Neutrophil (primary cell): ENCODE measurements at regions not wholly inside any gene's neighbourhood (a gene's known extent, or its start where the extent isn't known, plus 50 kb on each side); places are given as distances from the start of the nearest gene placed in this dataset.

Experiments used
- H3K27ac ChIP-seq: fragments of 200-600 bp; sonication (generic); 2 replicates; pipeline ENCODE4 v1.5.1; 2016; ENCODE audit warnings: mild to moderate bottlenecking, moderate library complexity
- H3K27me3 ChIP-seq: fragments of 200-600 bp; sonication (generic); 2 replicates; pipeline ENCODE4 v1.6.0; 2016; ENCODE audit warnings: mild to moderate bottlenecking
- H3K36me3 ChIP-seq: fragments of 200-600 bp; sonication (generic); 2 replicates; pipeline ENCODE4 v1.5.1; 2017
- H3K4me1 ChIP-seq, 2 experiments: fragments of 200-600 bp in 1 of 2; sonication (generic) in 1 of 2; 1 replicate in 1 of 2; 2 replicates in 1 of 2; pipeline versions ENCODE4 v1.5.1 to v1.6.1; 2013 to 2016; ENCODE audit warnings: low read depth in 1 of 2, low read length in 1 of 2, mild to moderate bottlenecking in 1 of 2, moderate library complexity in 1 of 2; ENCODE audit not compliant: control insufficient read depth in 1 of 2, insufficient read depth in 1 of 2
- H3K4me3 ChIP-seq, 2 experiments: fragments of 200-600 bp in 1 of 2; sonication (generic) in 1 of 2; 1 replicate in 1 of 2; 2 replicates in 1 of 2; pipeline ENCODE4 v1.5.1; 2013 to 2016; ENCODE audit warnings: low read depth in 1 of 2, low read length in 1 of 2, mild to moderate bottlenecking in 1 of 2, moderate library complexity in 1 of 2
- H3K9me3 ChIP-seq: fragments of 200-600 bp; sonication (generic); 2 replicates; pipeline ENCODE4 v1.5.1; 2016
- TF ChIP-seq, protein P1 (sequence below): fragments of 200-600 bp; sonication (generic); IDR thresholded peaks from 2 replicates; pipeline ENCODE4 v1.5.1; 2016; ENCODE audit warnings: antibody characterized with exemption

- TF ChIP-seq, protein P1, sequence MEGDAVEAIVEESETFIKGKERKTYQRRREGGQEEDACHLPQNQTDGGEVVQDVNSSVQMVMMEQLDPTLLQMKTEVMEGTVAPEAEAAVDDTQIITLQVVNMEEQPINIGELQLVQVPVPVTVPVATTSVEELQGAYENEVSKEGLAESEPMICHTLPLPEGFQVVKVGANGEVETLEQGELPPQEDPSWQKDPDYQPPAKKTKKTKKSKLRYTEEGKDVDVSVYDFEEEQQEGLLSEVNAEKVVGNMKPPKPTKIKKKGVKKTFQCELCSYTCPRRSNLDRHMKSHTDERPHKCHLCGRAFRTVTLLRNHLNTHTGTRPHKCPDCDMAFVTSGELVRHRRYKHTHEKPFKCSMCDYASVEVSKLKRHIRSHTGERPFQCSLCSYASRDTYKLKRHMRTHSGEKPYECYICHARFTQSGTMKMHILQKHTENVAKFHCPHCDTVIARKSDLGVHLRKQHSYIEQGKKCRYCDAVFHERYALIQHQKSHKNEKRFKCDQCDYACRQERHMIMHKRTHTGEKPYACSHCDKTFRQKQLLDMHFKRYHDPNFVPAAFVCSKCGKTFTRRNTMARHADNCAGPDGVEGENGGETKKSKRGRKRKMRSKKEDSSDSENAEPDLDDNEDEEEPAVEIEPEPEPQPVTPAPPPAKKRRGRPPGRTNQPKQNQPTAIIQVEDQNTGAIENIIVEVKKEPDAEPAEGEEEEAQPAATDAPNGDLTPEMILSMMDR = no peak
- Histone ChIP-seq H3K27ac (no peak overlapping the region), H3K9me3 (no peaks in the 10 kb centered on the region), H3K4me3 (no peak overlapping the region), H3K4me1 (no peaks in the 10 kb centered on the region), H3K27me3 (peaks cover 24% of the 10 kb centered on the region), H3K36me3 (no peaks in the 10 kb centered on the region)
Observed at GRCh38 chr1:55506740-55507577, 291.8 kb upstream of the USP24 start.

DNA sequence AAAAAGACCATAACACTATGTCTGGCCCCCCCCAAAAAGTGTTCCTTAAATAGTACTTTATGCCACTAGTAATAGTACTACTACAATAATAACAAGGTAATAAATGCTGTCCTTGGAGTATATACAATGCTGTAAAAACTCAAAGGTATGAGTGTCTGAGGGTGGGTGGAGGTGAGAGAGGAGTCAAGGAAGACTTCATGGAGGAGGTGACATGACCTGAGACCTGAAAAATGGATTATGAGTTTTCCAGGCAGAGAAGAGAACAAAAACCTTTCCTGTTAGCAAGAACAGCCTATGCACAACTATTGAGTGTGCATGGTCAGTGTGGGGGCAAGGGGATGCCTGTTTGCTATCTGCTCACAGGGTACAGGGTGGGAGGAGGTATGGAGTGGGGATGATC lies 290.2 kb upstream of the USP24 start:
- H3K27ac ChIP-seq = no peak overlapping the region
- H3K36me3 ChIP-seq = no peaks in the 10 kb centered on the region
- H3K27me3 ChIP-seq = peaks cover 24% of the 10 kb centered on the region
- no peaks in the 10 kb centered on the region for H3K4me1 ChIP-seq
- no peaks in the 10 kb centered on the region for H3K9me3 ChIP-seq
- TF ChIP-seq, protein P1 = no peak
- H3K4me3 ChIP-seq = no peak overlapping the region

- TF ChIP-seq, protein P1 = no peak
- Histone ChIP-seq H3K36me3 (no peaks in the 10 kb centered on the region), H3K27me3 (peaks cover 24% of the 10 kb centered on the region), H3K9me3 (no peaks in the 10 kb centered on the region), H3K4me1 (no peaks in the 10 kb centered on the region), H3K4me3 (no peak overlapping the region), H3K27ac (no peak overlapping the region)
Observed at GRCh38 chr1:55504306-55504731, 289.2 kb upstream of the USP24 start.

GRCh38 chr1:55503663-55504305 lies 288.6 kb upstream of the USP24 start:
- H3K27ac ChIP-seq = no peak overlapping the region
- H3K9me3 ChIP-seq = no peaks in the 10 kb centered on the region

DNA sequence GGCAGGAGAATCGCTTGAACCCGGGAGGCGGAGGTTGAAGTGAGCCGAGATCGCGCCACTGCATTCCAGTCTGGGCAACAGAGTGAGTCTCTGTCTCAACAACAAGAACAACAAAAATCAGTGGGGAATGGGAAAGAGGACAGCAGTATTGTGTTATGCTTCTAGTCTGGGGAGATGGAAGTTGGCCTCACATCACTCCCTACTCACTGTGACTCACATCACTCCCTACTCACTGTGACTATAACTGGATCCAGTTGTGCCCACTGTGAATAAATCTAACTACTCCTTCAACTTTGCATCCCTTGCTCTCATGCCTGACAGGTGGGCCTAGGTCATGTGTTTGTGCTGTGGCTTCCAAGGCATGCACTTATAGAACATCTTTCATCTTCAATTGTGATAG lies 285.4 kb upstream of the USP24 start:
- Histone ChIP-seq H3K27me3 (peaks cover 2% of the 10 kb centered on the region), H3K4me3 (no peak overlapping the region), H3K4me1 (no peaks in the 10 kb centered on the region), H3K36me3 (no peaks in the 10 kb centered on the region), H3K27ac (no peak overlapping the region), H3K9me3 (no peaks in the 10 kb centered on the region)
- TF ChIP-seq, protein P1 = no peak

More at GRCh38 chr1:55503663-55504305, 288.6 kb upstream of the USP24 start:
- peaks cover 24% of the 10 kb centered on the region for H3K27me3 ChIP-seq
- no peaks in the 10 kb centered on the region for H3K4me1 ChIP-seq
- no peak overlapping the region for H3K4me3 ChIP-seq
- TF ChIP-seq, protein P1 = no peak
- no peaks in the 10 kb centered on the region for H3K36me3 ChIP-seq
